ENCODE measurements at regions not wholly inside any gene's neighbourhood (a gene's known extent, or its start where the extent isn't known, plus 50 kb on each side); places are given as distances from the start of the nearest gene placed in this dataset.

DNA sequence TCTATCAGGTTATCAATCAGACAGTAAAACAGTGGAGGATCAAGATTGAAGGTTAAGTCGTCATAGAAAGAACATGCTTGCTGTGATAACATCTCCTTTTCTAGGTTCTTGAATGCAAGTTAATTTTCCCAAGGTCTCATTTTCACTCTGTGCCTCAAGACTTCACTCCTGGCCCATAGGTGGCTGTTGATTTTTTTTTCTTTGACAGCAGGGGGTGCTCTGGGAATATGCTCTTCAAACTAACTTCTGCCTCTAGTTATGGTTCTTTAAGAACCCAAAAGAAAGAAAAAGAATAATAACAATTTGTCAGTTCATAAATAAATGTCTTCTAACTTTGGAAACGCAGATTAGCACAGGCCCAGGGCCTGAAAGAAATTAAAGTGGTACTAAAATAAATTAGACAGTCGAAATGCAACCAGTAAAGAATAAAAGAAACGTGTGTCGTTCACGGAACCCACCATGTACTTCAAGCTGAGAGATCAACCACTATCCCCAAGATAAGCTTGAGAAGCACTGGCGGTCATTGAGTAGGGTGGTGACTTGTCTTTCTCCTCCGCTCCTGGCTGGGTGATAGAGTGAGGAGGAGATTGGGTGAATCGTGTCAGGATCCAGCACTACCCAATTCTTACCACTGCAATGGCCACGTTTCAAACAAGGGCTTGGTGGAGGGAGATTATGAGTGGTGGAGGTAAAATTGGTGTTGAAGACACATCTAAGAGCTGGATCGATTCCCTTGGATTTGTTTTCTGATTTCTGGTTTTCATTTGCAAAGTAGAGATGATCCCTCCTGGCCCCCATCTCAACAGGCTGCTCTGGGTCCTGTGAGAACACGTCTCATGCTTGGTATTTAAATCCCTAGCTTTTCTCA, 93.4 kb upstream of the IRX4 start:
- H3K27ac Mint-ChIP-seq = no peak overlapping the region
- H3K36me3 Mint-ChIP-seq = no peaks in the 10 kb centered on the region
- no peak for DNase-seq (ENCODE audit: low spot score in 2 of 2, unreplicated experiment in 2 of 2)
- H3K27me3 Mint-ChIP-seq (ENCODE audit: low read depth) = peaks cover 57% of the 10 kb centered on the region
- H3K9me3 Mint-ChIP-seq = peaks cover 15% of the 10 kb centered on the region
- peaks cover 5% of the 10 kb centered on the region for H3K4me1 Mint-ChIP-seq
- TF ChIP-seq CTCF (IDR thresholded peaks at IDR 0.05; ENCODE audit: unreplicated experiment) = no peak
- no peak overlapping the region for H3K4me3 Mint-ChIP-seq

GRCh38 chr5:1975406-1975715, 92.6 kb upstream of the IRX4 start:
- Mint-ChIP-seq H3K9me3 (peaks cover 15% of the 10 kb centered on the region), H3K27me3 (ENCODE audit: low read depth) (peaks cover 55% of the 10 kb centered on the region), H3K4me1 (peaks cover 5% of the 10 kb centered on the region), H3K27ac (no peak overlapping the region), H3K4me3 (no peak overlapping the region), H3K36me3 (no peaks in the 10 kb centered on the region)
- DNase-seq (ENCODE audit: low spot score in 2 of 2, unreplicated experiment in 2 of 2) = no peak
- TF ChIP-seq CTCF (IDR thresholded peaks at IDR 0.05; ENCODE audit: unreplicated experiment) = no peak

- Mint-ChIP-seq H3K27ac (no peak overlapping the region), H3K4me1 (peaks cover 5% of the 10 kb centered on the region), H3K9me3 (peaks cover 15% of the 10 kb centered on the region), H3K36me3 (no peaks in the 10 kb centered on the region), H3K27me3 (ENCODE audit: low read depth) (peaks cover 53% of the 10 kb centered on the region), H3K4me3 (no peak overlapping the region)
- no peak for TF ChIP-seq CTCF (IDR thresholded peaks at IDR 0.05; ENCODE audit: unreplicated experiment)
- no peak for DNase-seq (ENCODE audit: low spot score in 2 of 2, unreplicated experiment in 2 of 2)
These were observed 92.0 kb upstream of the IRX4 start for GRCh38 chr5:1974501-1975405.

DNA sequence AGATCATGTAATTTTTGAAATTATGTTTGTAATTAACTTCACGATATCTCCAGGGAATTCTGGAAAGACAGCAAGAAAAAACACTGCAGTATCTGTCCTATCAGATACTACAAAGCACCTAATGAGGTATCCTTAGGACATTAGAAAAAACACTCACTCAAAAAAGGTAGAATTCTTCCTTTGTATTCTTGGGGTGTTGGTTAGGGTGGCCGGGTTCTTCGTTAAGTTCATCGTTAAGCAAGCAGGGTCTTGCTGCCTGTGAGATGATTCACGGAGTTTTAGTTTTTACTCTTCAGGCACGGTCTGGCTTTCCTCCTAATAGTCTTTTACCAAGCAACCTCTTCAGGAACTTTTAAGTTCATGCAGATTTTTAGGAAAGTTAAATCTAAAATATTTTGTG, 91.4 kb upstream of the IRX4 start:
- Mint-ChIP-seq H3K27me3 (ENCODE audit: low read depth) (peaks cover 53% of the 10 kb centered on the region), H3K27ac (no peak overlapping the region), H3K4me3 (no peak overlapping the region), H3K9me3 (peaks cover 15% of the 10 kb centered on the region), H3K36me3 (no peaks in the 10 kb centered on the region), H3K4me1 (peaks cover 5% of the 10 kb centered on the region)
- no peak for DNase-seq (ENCODE audit: low spot score in 2 of 2, unreplicated experiment in 2 of 2)
- TF ChIP-seq CTCF (IDR thresholded peaks at IDR 0.05; ENCODE audit: unreplicated experiment) = no peak

GRCh38 chr5:1973391-1974013, 90.8 kb upstream of the IRX4 start:
- Mint-ChIP-seq H3K4me3 (no peak overlapping the region), H3K9me3 (peaks cover 10% of the 10 kb centered on the region), H3K36me3 (no peaks in the 10 kb centered on the region), H3K27ac (no peak overlapping the region), H3K27me3 (ENCODE audit: low read depth) (peaks cover 51% of the 10 kb centered on the region), H3K4me1 (peaks cover 5% of the 10 kb centered on the region)
- no peak for DNase-seq (ENCODE audit: low spot score in 2 of 2, unreplicated experiment in 2 of 2)
- no peak for TF ChIP-seq CTCF (IDR thresholded peaks at IDR 0.05; ENCODE audit: unreplicated experiment)
